WTC11 (cell line): ENCODE measurements at regions not wholly inside any gene's neighbourhood (a gene's known extent, or its start where the extent isn't known, plus 50 kb on each side); places are given as distances from the start of the nearest gene placed in this dataset.

Experiments
- CBFB ChIP-seq: sonication (generic); formaldehyde crosslinking; IDR thresholded peaks from 2 replicates; pipeline ENCODE4 v1.8.1; 2022; ENCODE audit warnings: mild to moderate bottlenecking, low read depth, missing genetic modification reagents
- CREM ChIP-seq: sonication (generic); formaldehyde crosslinking; IDR thresholded peaks from 2 replicates; pipeline ENCODE4 v1.8.1; 2022; ENCODE audit warnings: mild to moderate bottlenecking, missing genetic modification reagents, moderate library complexity
- ESRRA ChIP-seq: sonication (generic); formaldehyde crosslinking; IDR thresholded peaks from 2 replicates; pipeline ENCODE4 v1.8.1; 2022; ENCODE audit warnings: mild to moderate bottlenecking, missing genetic modification reagents, borderline replicate concordance
- FOXJ3 ChIP-seq: sonication (generic); formaldehyde crosslinking; IDR thresholded peaks from 2 replicates; pipeline ENCODE4 v1.9.0; 2021; ENCODE audit warnings: missing genetic modification reagents, mild to moderate bottlenecking, borderline replicate concordance
- IRF2 ChIP-seq: sonication (generic); formaldehyde crosslinking; IDR thresholded peaks from 2 replicates; pipeline ENCODE4 v1.8.0; 2022; ENCODE audit warnings: low read depth, missing genetic modification reagents, borderline replicate concordance
- KAT7 ChIP-seq: sonication (generic); formaldehyde crosslinking; IDR thresholded peaks from 2 replicates; pipeline ENCODE4 v1.8.1; 2023; ENCODE audit warnings: missing genetic modification reagents, mild to moderate bottlenecking, borderline replicate concordance
- PREB ChIP-seq: sonication (generic); formaldehyde crosslinking; IDR thresholded peaks from 2 replicates; pipeline ENCODE4 v1.8.1; 2022; ENCODE audit warnings: mild to moderate bottlenecking, missing genetic modification reagents, moderate library complexity, borderline replicate concordance
- RORB ChIP-seq: fragments of 250-450 bp; sonication (Bioruptor Pico); IDR thresholded peaks from 2 replicates; pipeline ENCODE4 v1.9.0; 2021; ENCODE audit warnings: mild to moderate bottlenecking
- ZNF121 ChIP-seq: sonication (generic); formaldehyde crosslinking; IDR thresholded peaks from 2 replicates; pipeline ENCODE4 v1.8.0; 2023; ENCODE audit warnings: missing genetic modification reagents
- ZNF232 ChIP-seq: sonication (generic); formaldehyde crosslinking; IDR thresholded peaks from 2 replicates; pipeline ENCODE4 v1.8.0; 2022; ENCODE audit warnings: mild to moderate bottlenecking, missing genetic modification reagents
- TF ChIP-seq, protein P1 (sequence below): sonication (generic); formaldehyde crosslinking; IDR thresholded peaks from 2 replicates; pipeline ENCODE4 v1.8.0; 2022; ENCODE audit warnings: mild to moderate bottlenecking, missing genetic modification reagents
- TF ChIP-seq, protein P2 (sequence below): fragments of 200-600 bp; IDR thresholded peaks from 2 replicates; pipeline ENCODE4 v1.8.0; 2022; ENCODE audit warnings: antibody characterized with exemption
- TF ChIP-seq, protein P3 (sequence below): sonication (generic); formaldehyde crosslinking; conservative IDR thresholded peaks from 2 replicates; pipeline ENCODE4 v1.8.1; 2022; ENCODE audit warnings: mild to moderate bottlenecking, missing genetic modification reagents

GRCh38 chr18:61702007-61702406, 190.8 kb downstream of the RNF152 start:
- TF ChIP-seq, protein P1, sequence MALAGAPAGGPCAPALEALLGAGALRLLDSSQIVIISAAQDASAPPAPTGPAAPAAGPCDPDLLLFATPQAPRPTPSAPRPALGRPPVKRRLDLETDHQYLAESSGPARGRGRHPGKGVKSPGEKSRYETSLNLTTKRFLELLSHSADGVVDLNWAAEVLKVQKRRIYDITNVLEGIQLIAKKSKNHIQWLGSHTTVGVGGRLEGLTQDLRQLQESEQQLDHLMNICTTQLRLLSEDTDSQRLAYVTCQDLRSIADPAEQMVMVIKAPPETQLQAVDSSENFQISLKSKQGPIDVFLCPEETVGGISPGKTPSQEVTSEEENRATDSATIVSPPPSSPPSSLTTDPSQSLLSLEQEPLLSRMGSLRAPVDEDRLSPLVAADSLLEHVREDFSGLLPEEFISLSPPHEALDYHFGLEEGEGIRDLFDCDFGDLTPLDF: no peak
- TF ChIP-seq, protein P2, sequence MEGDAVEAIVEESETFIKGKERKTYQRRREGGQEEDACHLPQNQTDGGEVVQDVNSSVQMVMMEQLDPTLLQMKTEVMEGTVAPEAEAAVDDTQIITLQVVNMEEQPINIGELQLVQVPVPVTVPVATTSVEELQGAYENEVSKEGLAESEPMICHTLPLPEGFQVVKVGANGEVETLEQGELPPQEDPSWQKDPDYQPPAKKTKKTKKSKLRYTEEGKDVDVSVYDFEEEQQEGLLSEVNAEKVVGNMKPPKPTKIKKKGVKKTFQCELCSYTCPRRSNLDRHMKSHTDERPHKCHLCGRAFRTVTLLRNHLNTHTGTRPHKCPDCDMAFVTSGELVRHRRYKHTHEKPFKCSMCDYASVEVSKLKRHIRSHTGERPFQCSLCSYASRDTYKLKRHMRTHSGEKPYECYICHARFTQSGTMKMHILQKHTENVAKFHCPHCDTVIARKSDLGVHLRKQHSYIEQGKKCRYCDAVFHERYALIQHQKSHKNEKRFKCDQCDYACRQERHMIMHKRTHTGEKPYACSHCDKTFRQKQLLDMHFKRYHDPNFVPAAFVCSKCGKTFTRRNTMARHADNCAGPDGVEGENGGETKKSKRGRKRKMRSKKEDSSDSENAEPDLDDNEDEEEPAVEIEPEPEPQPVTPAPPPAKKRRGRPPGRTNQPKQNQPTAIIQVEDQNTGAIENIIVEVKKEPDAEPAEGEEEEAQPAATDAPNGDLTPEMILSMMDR: no peak
- no peak for TF ChIP-seq CREM (CRISPR knock-in tag)
- TF ChIP-seq, protein P3, sequence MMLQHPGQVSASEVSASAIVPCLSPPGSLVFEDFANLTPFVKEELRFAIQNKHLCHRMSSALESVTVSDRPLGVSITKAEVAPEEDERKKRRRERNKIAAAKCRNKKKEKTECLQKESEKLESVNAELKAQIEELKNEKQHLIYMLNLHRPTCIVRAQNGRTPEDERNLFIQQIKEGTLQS (CRISPR knock-in tag): no peak
- no peak for TF ChIP-seq ZNF232 (CRISPR knock-in tag)
- no peak for TF ChIP-seq ESRRA (CRISPR knock-in tag)
- no peak for TF ChIP-seq PREB (CRISPR knock-in tag)
- TF ChIP-seq RORB (CRISPR knock-in tag): no peak
- TF ChIP-seq FOXJ3: no peak
- no peak for TF ChIP-seq ZNF121 (CRISPR knock-in tag)
- TF ChIP-seq CBFB (CRISPR knock-in tag): no peak
- no peak for TF ChIP-seq IRF2 (CRISPR knock-in tag)
- TF ChIP-seq KAT7 (CRISPR knock-in tag): no peak
